ENCODE measurements at regions not wholly inside any gene's neighbourhood (a gene's known extent, or its start where the extent isn't known, plus 50 kb on each side); places are given as distances from the start of the nearest gene placed in this dataset.

GRCh38 chr2:106664669-106665068 is 177.5 kb downstream of the CD8B2 start:
- dilution Hi-C loops (cut with HindIII; ENCODE audit: low sequenced_read_pairs, unreplicated experiment) (no loop called here), intact Hi-C loops (cut with micrococcal nuclease) (no loop called here), in situ Hi-C loops (cut with MboI; ENCODE audit: low sequenced_read_pairs) (no loop called here)
- H3K36me3 ChIP-seq (ENCODE audit: control insufficient read depth, insufficient read depth, low read length), result no peaks in the 10 kb centered on the region
- DNase-seq (no peak), ATAC-seq (ENCODE audit: low read depth) (no peak)
- no peaks in the 10 kb centered on the region for H4K20me1 ChIP-seq (ENCODE audit: insufficient read depth, low read length)
- H4K5ac ChIP-seq (ENCODE audit: low read depth, low read length), result no peak overlapping the region
- no peak overlapping the region for H2AFZ ChIP-seq (replicated peaks; ENCODE audit: low read length, poor library complexity)
- no peak overlapping the region for H3K4me3 ChIP-seq (ENCODE audit: insufficient read depth, low read depth, low read length)
- no peak overlapping the region for H3K14ac ChIP-seq (replicated peaks; ENCODE audit: low read depth, low read length)
- H3K27ac ChIP-seq (ENCODE audit: insufficient read depth, low read length), result no peak overlapping the region
- no peak overlapping the region for H2BK20ac ChIP-seq (ENCODE audit: low read depth, low read length)
- H3K9me1 ChIP-seq (ENCODE audit: insufficient read depth, low read length), result no peaks in the 10 kb centered on the region
- H4K8ac ChIP-seq (ENCODE audit: low read depth in 2 of 2, low read length in 2 of 2), result no peak overlapping the region
- no peak overlapping the region for H3K23ac ChIP-seq (ENCODE audit: low read depth, low read length)
- WGBS, 2 experiments (ENCODE audit: extremely low coverage in 2 of 2, insufficient read length in 1 of 2), result no CpG with 5 or more reads among the region's 3 CpGs
- H2AK9ac ChIP-seq (replicated peaks; ENCODE audit: low read depth, low read length, poor library complexity), result no peak overlapping the region
- H4K91ac ChIP-seq (ENCODE audit: insufficient read depth, low read depth, low read length), result no peak overlapping the region
- H3K79me1 ChIP-seq (ENCODE audit: low read depth in 1 of 2, low read length in 2 of 2), result no peaks in the 10 kb centered on the region
- H3K56ac ChIP-seq (ENCODE audit: extremely low read depth, insufficient read depth, low read length), result no peak overlapping the region
- CTCF ChIA-PET, result no interaction called here
- no peak overlapping the region for H3K4me2 ChIP-seq (ENCODE audit: low read depth, low read length)
- H3K9me3 ChIP-seq (ENCODE audit: control insufficient read depth, insufficient read depth, low read length), result peaks cover 4% of the 10 kb centered on the region; the same call in 1 of the 2 replicates
- no peak overlapping the region for H3K18ac ChIP-seq (ENCODE audit: low read depth, low read length)
- TF ChIP-seq MAZ (IDR thresholded peaks at IDR 0.05; ENCODE audit: borderline replicate concordance, low read depth, low read length), result no peak
- no peak for TF ChIP-seq CTCF (conservative IDR thresholded peaks at IDR 0.05; ENCODE audit: low read depth, low read length)
- TF ChIP-seq RAD21 (IDR thresholded peaks at IDR 0.05; ENCODE audit: low read length), result no peak
- TF ChIP-seq CEBPB (IDR thresholded peaks at IDR 0.05; ENCODE audit: low read depth, low read length), result no peak
- no peak for TF ChIP-seq NFE2L2 (IDR thresholded peaks at IDR 0.05; ENCODE audit: low read depth, low read length)
- TF ChIP-seq MXI1 (IDR thresholded peaks at IDR 0.05; ENCODE audit: borderline replicate concordance, low read depth, low read length), result no peak
- no peak for TF ChIP-seq MAFK (IDR thresholded peaks at IDR 0.05; ENCODE audit: low read depth, low read length)
- no peak for TF ChIP-seq RFX5 (IDR thresholded peaks at IDR 0.05; ENCODE audit: low read depth, low read length)
- no peak for TF ChIP-seq BHLHE40 (IDR thresholded peaks at IDR 0.05; ENCODE audit: low read depth, low read length)
- no peak for TF ChIP-seq SMC3 (IDR thresholded peaks at IDR 0.05; ENCODE audit: low read depth, low read length)
- TF ChIP-seq CHD1 (IDR thresholded peaks at IDR 0.05; ENCODE audit: low read depth, low read length), result no peak
- TF ChIP-seq ELK1 (IDR thresholded peaks at IDR 0.05; ENCODE audit: borderline replicate concordance, low read depth, low read length), result no peak
- no peak for TF ChIP-seq POLR2A (IDR thresholded peaks at IDR 0.05; ENCODE audit: low read depth, low read length)
- no peak for TF ChIP-seq RCOR1 (IDR thresholded peaks at IDR 0.05; ENCODE audit: insufficient replicate concordance, low read length)
- no peak for TF ChIP-seq FOS (IDR thresholded peaks at IDR 0.05; ENCODE audit: low read depth, low read length)
- TF ChIP-seq USF2 (IDR thresholded peaks at IDR 0.05; ENCODE audit: low read depth, low read length), result no peak
- no peaks in the 10 kb centered on the region for H3K4me1 ChIP-seq (ENCODE audit: control insufficient read depth, insufficient read depth, low read length)
- POLR2A ChIA-PET (ENCODE audit: unreplicated experiment), result no interaction called here
- no peak overlapping the region for H3K4ac ChIP-seq (ENCODE audit: low read depth, low read length)
- no peak overlapping the region for H2BK5ac ChIP-seq (ENCODE audit: low read depth, low read length, poor library complexity, severe bottlenecking)
- H2BK15ac ChIP-seq (ENCODE audit: low read depth, low read length), result no peak overlapping the region
- no TSS peak for BruUV-seq (replicated peaks)
- no peaks in the 10 kb centered on the region for H3K27me3 ChIP-seq (ENCODE audit: control insufficient read depth, insufficient read depth, low read length)
- H2AK5ac ChIP-seq (ENCODE audit: low read depth, low read length), result no peak overlapping the region
- H2BK120ac ChIP-seq (ENCODE audit: low read depth, low read length), result no peak overlapping the region
- H3K9ac ChIP-seq (ENCODE audit: low read depth, low read length), result no peak overlapping the region

Measured in IMR-90 (cell line).